Activated CD4-positive, alpha-beta memory T cell treated with anti-CD3 and anti-CD28 coated beads, Interleukin-2, amount 10 ng/mL, durations not matched to agents 7 days and 5 days (primary cell): ENCODE measurements at regions not wholly inside any gene's neighbourhood (a gene's known extent, or its start where the extent isn't known, plus 50 kb on each side); places are given as distances from the start of the nearest gene placed in this dataset.

Experiments used
- CTCF ChIA-PET: fragments of 350-600 bp; sonication (Branson Sonifier 250); formaldehyde crosslinking; loops from one replicate; lab custom pipeline; 2021; ENCODE audit warnings: antibody characterized with exemption, inconsistent platforms; lab: Charles Lee
- POLR2A ChIA-PET: fragments of 350-600 bp; sonication (Branson Sonifier 250); formaldehyde crosslinking; loops from one replicate; lab custom pipeline; 2021; ENCODE audit warnings: antibody characterized with exemption; lab: Charles Lee
- DNase-seq: peaks from one replicate; pipeline ENCODE4 v3.0.0-alpha.2; 2020
- H3K27ac Mint-ChIP-seq: one replicate; pipeline ENCODE4 v1.8.0; 2021; ENCODE audit warnings: mild to moderate bottlenecking, mixed read lengths
- H3K27me3 Mint-ChIP-seq: one replicate; pipeline ENCODE4 v1.8.0; 2021; ENCODE audit warnings: mixed read lengths
- H3K36me3 Mint-ChIP-seq: one replicate; pipeline ENCODE4 v1.8.0; 2021; ENCODE audit warnings: low read depth, mixed read lengths
- H3K4me1 Mint-ChIP-seq: one replicate; pipeline ENCODE4 v1.8.0; 2021; ENCODE audit warnings: mixed read lengths
- H3K4me3 Mint-ChIP-seq: one replicate; pipeline ENCODE4 v1.8.0; 2021; ENCODE audit warnings: mild to moderate bottlenecking, mixed read lengths
- H3K9me3 Mint-ChIP-seq: one replicate; pipeline ENCODE4 v1.8.0; 2021; ENCODE audit warnings: mixed read lengths

GRCh38 chr13:85254641-85255040, 544.6 kb downstream of the SLITRK6 start:
- no peaks in the 10 kb centered on the region for H3K27me3 Mint-ChIP-seq

GRCh38 chr13:85249151-85249550, 550.1 kb downstream of the SLITRK6 start:
- ChIA-PET CTCF (no interaction called here), POLR2A (no interaction called here)
- no peak for DNase-seq
- Mint-ChIP-seq H3K4me3 (no peak overlapping the region), H3K4me1 (no peaks in the 10 kb centered on the region), H3K27ac (no peak overlapping the region), H3K36me3 (no peaks in the 10 kb centered on the region), H3K27me3 (no peaks in the 10 kb centered on the region), H3K9me3 (peaks cover 7% of the 10 kb centered on the region)

More at GRCh38 chr13:85254641-85255040, 544.6 kb downstream of the SLITRK6 start:
- H3K36me3 Mint-ChIP-seq = no peaks in the 10 kb centered on the region
- ChIA-PET POLR2A (no interaction called here), CTCF (no interaction called here)
- no peak overlapping the region for H3K27ac Mint-ChIP-seq
- H3K4me1 Mint-ChIP-seq = no peaks in the 10 kb centered on the region
- DNase-seq = no peak
- H3K4me3 Mint-ChIP-seq = no peak overlapping the region
- peaks cover 7% of the 10 kb centered on the region for H3K9me3 Mint-ChIP-seq

GRCh38 chr13:85247780-85248179, 551.4 kb downstream of the SLITRK6 start:
- Mint-ChIP-seq H3K27ac (no peak overlapping the region), H3K36me3 (no peaks in the 10 kb centered on the region), H3K9me3 (peaks cover 4% of the 10 kb centered on the region), H3K4me1 (no peaks in the 10 kb centered on the region), H3K4me3 (no peak overlapping the region), H3K27me3 (no peaks in the 10 kb centered on the region)
- CTCF ChIA-PET = no interaction called here
- no peak for DNase-seq
- POLR2A ChIA-PET = no interaction called here

- H3K27ac Mint-ChIP-seq = no peak overlapping the region
- no peak for DNase-seq
These were observed 555.4 kb downstream of the SLITRK6 start for GRCh38 chr13:85243831-85244230.

GRCh38 chr13:85241060-85241459, 558.2 kb downstream of the SLITRK6 start:
- Mint-ChIP-seq H3K27ac (no peak overlapping the region), H3K36me3 (no peaks in the 10 kb centered on the region), H3K27me3 (no peaks in the 10 kb centered on the region), H3K4me3 (no peak overlapping the region), H3K4me1 (no peaks in the 10 kb centered on the region), H3K9me3 (peaks cover 4% of the 10 kb centered on the region)
- DNase-seq = no peak
- ChIA-PET POLR2A (no interaction called here), CTCF (no interaction called here)

More at GRCh38 chr13:85243831-85244230, 555.4 kb downstream of the SLITRK6 start:
- POLR2A ChIA-PET = no interaction called here
- Mint-ChIP-seq H3K27me3 (no peaks in the 10 kb centered on the region), H3K9me3 (peaks cover 4% of the 10 kb centered on the region), H3K4me1 (no peaks in the 10 kb centered on the region), H3K4me3 (no peak overlapping the region), H3K36me3 (no peaks in the 10 kb centered on the region)
- CTCF ChIA-PET = no interaction called here

- Mint-ChIP-seq H3K27ac (no peak overlapping the region), H3K9me3 (peaks cover 4% of the 10 kb centered on the region), H3K4me1 (no peaks in the 10 kb centered on the region), H3K36me3 (no peaks in the 10 kb centered on the region), H3K4me3 (no peak overlapping the region), H3K27me3 (no peaks in the 10 kb centered on the region)
- POLR2A ChIA-PET = no interaction called here
- CTCF ChIA-PET = no interaction called here
- no peak for DNase-seq
These were observed 562.8 kb downstream of the SLITRK6 start for GRCh38 chr13:85236413-85236812.

DNA sequence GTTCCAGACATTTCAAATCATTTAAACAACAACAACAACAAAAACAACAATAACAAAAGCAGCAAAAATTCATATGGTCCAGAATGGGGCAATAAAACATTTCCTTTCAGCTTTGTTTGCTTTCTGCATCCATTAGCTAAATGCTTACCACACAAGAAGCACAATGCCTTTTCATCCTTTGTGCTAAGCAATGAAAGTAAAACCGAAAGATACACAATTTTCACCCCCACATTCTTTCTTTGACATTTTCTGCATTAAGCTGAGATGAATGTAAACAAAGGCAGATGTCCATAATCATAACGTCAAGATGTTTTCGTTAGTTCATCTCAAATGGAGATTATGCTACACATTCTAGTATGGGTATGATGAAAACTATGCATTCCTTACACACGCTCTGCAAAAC, 568.5 kb downstream of the SLITRK6 start:
- CTCF ChIA-PET = no interaction called here
- no peak overlapping the region for H3K4me3 Mint-ChIP-seq
- DNase-seq = no peak
- H3K27me3 Mint-ChIP-seq = no peaks in the 10 kb centered on the region
- POLR2A ChIA-PET = no interaction called here
- no peaks in the 10 kb centered on the region for H3K9me3 Mint-ChIP-seq
- no peak overlapping the region for H3K27ac Mint-ChIP-seq
- H3K36me3 Mint-ChIP-seq = no peaks in the 10 kb centered on the region
- H3K4me1 Mint-ChIP-seq = no peaks in the 10 kb centered on the region

DNA sequence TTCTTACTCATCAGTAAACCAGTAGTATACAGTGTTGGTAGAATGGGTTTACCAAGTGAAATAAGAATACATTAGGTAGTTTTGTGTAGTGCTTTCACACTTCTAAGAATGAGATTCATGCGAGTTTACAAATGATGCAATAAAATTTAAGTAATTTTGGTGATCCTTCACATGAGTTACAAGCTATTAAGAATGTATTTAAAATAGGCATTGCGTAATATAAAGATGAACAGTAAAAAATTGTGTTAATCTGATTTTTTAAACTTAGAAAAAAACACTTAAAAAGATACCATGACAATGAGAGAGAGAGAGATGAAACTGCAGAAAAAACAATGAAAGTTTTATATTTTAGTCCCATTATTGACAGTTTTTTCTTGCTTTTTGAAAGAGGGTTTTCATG, 570.5 kb downstream of the SLITRK6 start:
- Mint-ChIP-seq H3K27ac (no peak overlapping the region), H3K4me3 (no peak overlapping the region), H3K9me3 (no peaks in the 10 kb centered on the region), H3K36me3 (no peaks in the 10 kb centered on the region), H3K27me3 (no peaks in the 10 kb centered on the region), H3K4me1 (no peaks in the 10 kb centered on the region)
- CTCF ChIA-PET = no interaction called here
- POLR2A ChIA-PET = no interaction called here
- DNase-seq = no peak

DNA sequence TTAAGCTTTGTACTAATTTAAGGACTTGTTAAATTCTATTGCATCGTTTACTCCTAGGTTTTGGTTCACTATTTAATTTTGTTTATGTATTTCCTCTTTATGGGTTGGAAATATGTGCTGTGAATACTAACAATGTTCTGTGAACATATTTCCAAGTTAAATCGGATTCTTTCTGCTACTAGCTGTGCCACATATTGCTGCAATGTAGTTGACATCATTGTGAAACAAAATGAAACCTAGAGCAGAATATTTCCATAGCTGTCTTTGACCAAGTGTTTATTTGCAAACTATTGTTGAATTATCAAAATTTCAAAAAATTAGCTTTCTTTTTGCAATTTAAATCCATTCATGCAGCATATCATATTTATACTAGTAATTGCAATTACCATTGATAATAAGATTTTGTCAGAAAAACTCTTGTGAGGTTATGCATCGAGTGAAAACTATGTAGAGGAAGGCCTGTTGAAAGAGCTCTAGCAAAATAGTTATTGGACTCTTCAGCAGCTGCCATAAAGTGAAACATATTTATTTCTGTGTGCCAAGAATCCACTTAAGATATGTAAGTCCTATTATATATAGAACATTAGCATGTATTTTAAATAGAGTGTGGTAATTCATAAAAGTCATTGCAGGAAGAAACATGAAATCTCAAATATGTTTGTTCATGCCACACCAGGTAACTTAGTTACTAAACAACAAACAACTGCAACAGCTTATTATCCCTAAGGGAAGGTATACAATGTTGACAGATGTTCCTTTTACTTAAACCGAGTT, 575.1 kb downstream of the SLITRK6 start:
- DNase-seq = no peak
- Mint-ChIP-seq H3K9me3 (peaks cover 5% of the 10 kb centered on the region), H3K4me3 (no peak overlapping the region), H3K36me3 (no peaks in the 10 kb centered on the region), H3K27ac (no peak overlapping the region), H3K27me3 (no peaks in the 10 kb centered on the region), H3K4me1 (no peaks in the 10 kb centered on the region)
- CTCF ChIA-PET = no interaction called here
- POLR2A ChIA-PET = no interaction called here

DNA sequence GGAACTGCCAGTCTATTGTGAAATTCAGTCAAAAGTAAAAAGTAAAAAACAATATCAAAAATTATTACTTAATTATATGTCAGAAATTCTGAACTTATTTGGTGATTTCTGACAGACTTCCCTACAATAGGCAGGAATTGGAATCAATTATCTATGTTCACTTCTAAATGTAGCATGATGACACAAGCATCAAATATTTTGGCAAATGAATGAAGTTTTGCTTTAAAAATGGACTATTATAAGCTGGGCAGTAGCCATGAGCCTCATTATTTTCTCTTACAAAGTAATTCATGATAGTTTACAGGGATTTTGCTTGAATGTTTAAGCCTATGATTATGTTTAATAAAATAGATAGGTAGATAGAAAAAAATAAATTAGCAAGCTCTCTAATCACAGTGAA, 582.6 kb downstream of the SLITRK6 start:
- Mint-ChIP-seq H3K4me3 (no peak overlapping the region), H3K4me1 (no peaks in the 10 kb centered on the region), H3K36me3 (no peaks in the 10 kb centered on the region), H3K27me3 (no peaks in the 10 kb centered on the region), H3K9me3 (peaks cover 5% of the 10 kb centered on the region), H3K27ac (no peak overlapping the region)
- POLR2A ChIA-PET = no interaction called here
- CTCF ChIA-PET = no interaction called here
- no peak for DNase-seq

- Mint-ChIP-seq H3K27me3 (no peaks in the 10 kb centered on the region), H3K4me3 (no peak overlapping the region), H3K9me3 (peaks cover 4% of the 10 kb centered on the region), H3K4me1 (no peaks in the 10 kb centered on the region), H3K36me3 (no peaks in the 10 kb centered on the region), H3K27ac (no peak overlapping the region)
- ChIA-PET POLR2A (no interaction called here), CTCF (no interaction called here)
- no peak for DNase-seq
These were observed 586.5 kb downstream of the SLITRK6 start for GRCh38 chr13:85212692-85213091.

DNA sequence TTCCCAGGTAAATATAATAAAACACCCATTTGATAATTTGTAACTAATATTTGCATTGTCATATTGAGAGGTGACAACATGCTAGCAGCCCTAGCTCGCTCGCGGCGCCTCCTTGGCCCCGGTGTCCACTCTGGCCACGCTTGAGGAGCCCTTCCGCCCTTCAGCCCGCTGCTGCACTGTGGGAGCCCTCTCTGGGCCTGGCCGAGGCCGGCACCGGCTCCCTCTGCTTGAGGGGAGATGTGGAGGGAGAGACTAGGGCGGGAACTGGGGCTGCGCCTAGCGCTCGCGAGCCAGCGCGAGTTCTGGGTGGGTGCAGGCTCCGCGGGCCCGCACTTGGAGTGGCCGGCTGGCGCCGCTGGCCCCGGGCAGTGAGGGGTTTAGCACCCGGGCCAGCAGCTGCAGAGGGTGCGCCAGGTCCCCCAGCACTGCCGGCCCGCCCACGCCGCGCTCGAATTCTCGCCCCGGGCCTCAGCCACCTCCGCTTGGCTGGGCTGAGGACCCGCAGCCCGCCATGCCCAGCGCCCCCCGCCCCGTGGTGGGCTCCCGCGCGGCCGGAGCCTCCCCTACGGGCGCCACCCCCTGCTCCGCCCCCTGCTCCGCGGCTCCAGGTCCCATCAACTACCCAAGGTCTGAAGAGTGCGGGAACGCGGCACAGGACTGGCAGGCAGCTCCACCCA, 594.4 kb downstream of the SLITRK6 start:
- H3K27me3 Mint-ChIP-seq = no peaks in the 10 kb centered on the region
- ChIA-PET POLR2A (no interaction called here), CTCF (no interaction called here)
- H3K4me1 Mint-ChIP-seq = no peaks in the 10 kb centered on the region
- no peak for DNase-seq
- no peaks in the 10 kb centered on the region for H3K36me3 Mint-ChIP-seq
- peaks cover 12% of the 10 kb centered on the region for H3K9me3 Mint-ChIP-seq
- no peak overlapping the region for H3K27ac Mint-ChIP-seq
- H3K4me3 Mint-ChIP-seq = no peak overlapping the region

- H3K9me3 Mint-ChIP-seq = peaks cover 3% of the 10 kb centered on the region
- DNase-seq = no peak
- no peak overlapping the region for H3K27ac Mint-ChIP-seq
- H3K4me3 Mint-ChIP-seq = no peak overlapping the region
- no peaks in the 10 kb centered on the region for H3K27me3 Mint-ChIP-seq
- CTCF ChIA-PET = no interaction called here
- no peaks in the 10 kb centered on the region for H3K4me1 Mint-ChIP-seq
- no peaks in the 10 kb centered on the region for H3K36me3 Mint-ChIP-seq
- POLR2A ChIA-PET = no interaction called here
These were observed 601.8 kb downstream of the SLITRK6 start for GRCh38 chr13:85197431-85197830.

DNA sequence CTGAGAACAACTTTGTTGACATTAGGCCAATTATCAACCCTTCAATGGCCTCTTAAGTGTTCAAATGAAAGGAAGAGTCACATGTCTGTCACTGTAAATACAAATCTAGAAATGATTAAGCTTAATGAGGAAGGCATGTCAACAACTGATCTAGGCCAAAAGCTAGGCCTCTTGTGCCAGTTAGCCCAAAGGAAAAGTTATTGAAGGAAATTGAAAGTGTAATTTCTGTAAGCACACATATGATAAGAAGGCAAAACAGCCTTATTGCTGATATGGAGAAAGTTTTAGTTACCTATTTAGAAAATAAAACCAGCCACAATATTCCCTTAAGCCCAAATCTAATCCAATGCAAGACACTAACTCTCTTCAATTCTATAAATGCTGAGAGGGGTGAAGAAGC, 604.7 kb downstream of the SLITRK6 start:
- DNase-seq = no peak
- H3K4me1 Mint-ChIP-seq = no peaks in the 10 kb centered on the region
- no peaks in the 10 kb centered on the region for H3K27me3 Mint-ChIP-seq
- ChIA-PET CTCF (no interaction called here), POLR2A (no interaction called here)
- no peak overlapping the region for H3K27ac Mint-ChIP-seq
- H3K36me3 Mint-ChIP-seq = no peaks in the 10 kb centered on the region
- H3K9me3 Mint-ChIP-seq = peaks cover 3% of the 10 kb centered on the region
- no peak overlapping the region for H3K4me3 Mint-ChIP-seq
